Right atrium auricular region (tissue), 2 donors: ENCODE measurements at regions not wholly inside any gene's neighbourhood (a gene's known extent, or its start where the extent isn't known, plus 50 kb on each side); places are given as distances from the start of the nearest gene placed in this dataset.
"Not testable (repeated sequence)": the region's sequence is repeated elsewhere in the genome, so short reads cannot be mapped to it uniquely, and the experiment has no call there.

Experiments
- DNase-seq: peaks from one replicate; pipeline ENCODE4 v3.0.0-alpha.2; 2019; ENCODE audit warnings: low spot score
- H3K27ac ChIP-seq, 2 donors: fragments of 200-600 bp; sonication (generic); 1 replicate in 1 of 2; 2 replicates in 1 of 2; pipeline ENCODE4 v1.5.1; 2016 to 2019
- H3K27me3 ChIP-seq, 2 donors: fragments of 200-600 bp; sonication (generic); one replicate each; pipeline versions ENCODE4 v1.5.1 to v1.6.0; 2017 to 2019
- H3K36me3 ChIP-seq: fragments of 200-600 bp; sonication (generic); one replicate; pipeline ENCODE4 v1.5.1; 2016
- H3K4me1 ChIP-seq, 2 donors: fragments of 200-600 bp; sonication (generic); one replicate each; pipeline versions ENCODE4 v1.5.1 to v1.6.0; 2017 to 2019
- H3K4me3 ChIP-seq, 2 donors: fragments of 200-600 bp; sonication (generic); 1 replicate in 1 of 2; 2 replicates in 1 of 2; pipeline ENCODE4 v1.5.1; 2017 to 2019; ENCODE audit warnings: mild to moderate bottlenecking in 1 of 2, moderate library complexity in 1 of 2
- H3K9me3 ChIP-seq, 2 donors: fragments of 200-600 bp; sonication (generic); one replicate each; pipeline ENCODE4 v1.5.1; 2019
- CTCF ChIP-seq, 2 donors: fragments of 200-600 bp; sonication (generic); IDR thresholded peaks; one replicate each; pipeline ENCODE4 v1.5.1; 2019; ENCODE audit warnings: antibody characterized with exemption in 2 of 2

DNA sequence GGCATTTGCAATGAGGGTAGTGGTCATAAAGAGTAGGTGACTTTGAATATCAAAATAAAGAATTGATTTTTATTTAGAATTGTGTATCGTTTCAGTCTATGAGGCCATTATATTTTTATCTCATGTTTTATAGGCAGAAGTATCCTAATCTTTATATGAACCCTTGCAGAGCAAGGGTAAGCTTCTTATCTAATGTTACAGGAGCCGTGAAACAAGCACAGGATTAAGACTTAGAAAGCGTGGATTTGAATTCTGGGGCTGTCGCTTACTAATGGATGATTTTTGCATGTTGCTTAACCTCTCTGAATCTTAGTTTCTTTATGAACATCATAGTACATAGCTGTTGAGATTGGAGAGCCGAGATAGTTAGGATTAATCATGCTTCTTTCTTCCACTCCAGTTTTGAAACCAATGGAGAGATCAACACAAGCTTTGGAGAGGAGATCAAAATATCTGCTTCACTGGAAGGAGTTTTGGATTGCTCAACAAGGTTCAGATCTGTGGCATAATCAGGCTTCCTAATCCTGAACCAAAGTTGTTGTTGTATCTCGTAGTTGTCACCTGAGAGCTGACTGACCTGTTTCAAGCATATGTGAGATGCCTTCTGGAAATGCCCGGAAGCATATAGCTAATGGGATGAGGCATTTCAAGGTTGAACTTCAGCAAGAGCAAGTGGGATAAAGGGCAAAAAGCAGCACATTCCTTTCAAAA is 166.9 kb upstream of the GK2 start:
- Histone ChIP-seq H3K4me1 (peaks cover 0 to 17% of the 10 kb centered on the region in 2 donors), H3K4me3 (no peak overlapping the region), H3K27me3 (no peaks in the 10 kb centered on the region), H3K27ac (peak overlapping the region in 1 of 2 donors; percentile 44), H3K9me3 (no peaks in the 10 kb centered on the region), H3K36me3 (no peaks in the 10 kb centered on the region)
- no peak for TF ChIP-seq CTCF (IDR thresholded peaks at IDR 0.05)
- DNase-seq, result no peak

GRCh38 chr4:79563219-79563618 is 155.2 kb upstream of the GK2 start:
- no peaks in the 10 kb centered on the region for H3K36me3 ChIP-seq
- no peaks in the 10 kb centered on the region for H3K9me3 ChIP-seq
- no peak for DNase-seq
- H3K4me1 ChIP-seq, result no peaks in the 10 kb centered on the region
- no peak overlapping the region for H3K4me3 ChIP-seq
- TF ChIP-seq CTCF (IDR thresholded peaks at IDR 0.05), result no peak
- no peak overlapping the region for H3K27ac ChIP-seq
- no peaks in the 10 kb centered on the region for H3K27me3 ChIP-seq

DNA sequence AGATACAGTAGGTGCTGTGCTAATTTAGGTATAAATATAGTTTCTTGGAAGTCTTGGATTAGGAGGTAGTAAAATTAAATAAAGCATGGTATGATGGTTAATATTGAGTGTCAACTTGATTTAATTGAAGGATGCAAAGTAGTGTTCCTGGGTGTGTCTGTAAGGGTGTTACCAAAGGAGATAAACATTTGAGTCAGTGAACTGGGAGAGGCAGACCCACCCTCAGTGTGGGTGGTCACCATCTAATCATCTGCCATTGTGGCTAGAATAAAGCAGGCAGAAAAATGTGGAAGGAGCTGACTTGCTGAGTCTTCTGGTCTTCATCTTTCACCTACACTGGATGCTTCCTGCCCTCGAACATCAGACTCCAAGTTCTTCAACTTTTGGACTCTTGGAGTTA is 153.7 kb upstream of the GK2 start:
- Histone ChIP-seq H3K4me1 (no peaks in the 10 kb centered on the region), H3K9me3 (no peaks in the 10 kb centered on the region), H3K4me3 (no peak overlapping the region), H3K27ac (no peak overlapping the region), H3K27me3 (no peaks in the 10 kb centered on the region), H3K36me3 (no peaks in the 10 kb centered on the region)
- no peak for DNase-seq
- TF ChIP-seq CTCF (IDR thresholded peaks at IDR 0.05), result no peak

DNA sequence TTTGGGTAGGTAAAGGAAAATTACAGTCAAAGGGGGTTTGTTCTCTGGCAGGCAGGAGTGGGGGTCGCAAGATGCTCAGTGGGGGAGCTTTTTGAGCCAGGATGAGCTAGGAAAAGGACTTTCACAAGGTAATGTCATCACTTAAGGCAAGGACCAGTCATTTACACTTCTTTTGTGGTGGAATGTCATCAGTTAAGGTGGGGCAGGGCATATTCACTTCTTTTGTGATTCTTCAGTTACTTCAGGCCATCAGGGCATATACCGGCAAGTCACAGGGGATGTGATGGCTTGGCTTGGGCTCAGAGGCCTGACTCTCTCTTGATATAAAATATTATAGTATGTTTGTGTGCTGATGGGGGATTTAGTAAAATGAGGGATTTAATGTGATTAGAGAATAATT is 151.4 kb upstream of the GK2 start:
- H3K4me3 ChIP-seq, H3K36me3 ChIP-seq, H3K27me3 ChIP-seq, H3K9me3 ChIP-seq, DNase-seq, H3K4me1 ChIP-seq, H3K27ac ChIP-seq: not testable (repeated sequence)

DNA sequence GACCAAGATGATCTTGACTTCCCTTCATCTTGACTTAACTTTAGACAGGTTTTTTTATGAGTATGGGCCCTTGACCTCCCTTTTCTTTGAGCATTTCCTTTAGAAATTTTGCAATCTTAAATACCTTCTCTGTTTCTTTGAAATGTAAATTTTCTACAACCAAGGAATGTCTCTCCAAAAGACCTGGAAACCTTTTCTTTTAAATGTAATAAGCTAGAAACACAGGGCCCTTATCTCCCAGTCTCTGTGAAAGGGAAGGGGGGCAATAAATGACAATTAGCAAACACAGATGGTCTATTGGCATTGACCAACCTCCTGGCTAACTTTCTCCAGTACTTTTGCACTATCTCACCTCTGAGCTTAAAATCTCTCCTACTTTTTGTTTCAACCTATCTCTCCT is 144.3 kb upstream of the GK2 start:
- no peaks in the 10 kb centered on the region for H3K36me3 ChIP-seq
- no peak overlapping the region for H3K4me3 ChIP-seq
- no peak overlapping the region for H3K27ac ChIP-seq
- TF ChIP-seq CTCF (IDR thresholded peaks at IDR 0.05), result no peak
- DNase-seq, result no peak
- H3K4me1 ChIP-seq, result no peaks in the 10 kb centered on the region
- H3K9me3 ChIP-seq, result no peaks in the 10 kb centered on the region
- H3K27me3 ChIP-seq, result no peaks in the 10 kb centered on the region

DNA sequence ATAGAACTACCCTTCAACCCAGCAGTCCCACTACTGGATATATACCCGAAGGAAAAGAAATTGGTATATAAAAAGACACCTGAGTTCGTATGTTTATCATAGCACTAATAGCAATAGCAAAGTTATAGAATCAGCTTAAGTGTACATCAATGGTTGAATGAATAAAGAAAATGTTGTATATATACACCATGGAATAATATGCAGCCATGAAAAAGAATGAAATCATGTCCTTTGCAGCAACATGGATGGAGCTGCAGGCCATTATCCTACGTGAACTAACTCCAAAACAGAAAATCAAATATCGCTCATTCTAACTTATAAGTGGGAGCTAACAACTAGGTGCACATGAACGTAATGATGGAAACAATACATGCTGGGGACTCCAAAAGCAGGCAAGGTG is 143.5 kb upstream of the GK2 start:
- Histone ChIP-seq H3K36me3 (no peaks in the 10 kb centered on the region), H3K4me3 (no peak overlapping the region), H3K9me3 (no peaks in the 10 kb centered on the region), H3K27ac (no peak overlapping the region), H3K4me1 (no peaks in the 10 kb centered on the region), H3K27me3 (no peaks in the 10 kb centered on the region)
- no peak for DNase-seq
- TF ChIP-seq CTCF (IDR thresholded peaks at IDR 0.05), result no peak
